HG02759 (cell line): ENCODE measurements at regions not wholly inside any gene's neighbourhood (a gene's known extent, or its start where the extent isn't known, plus 50 kb on each side); places are given as distances from the start of the nearest gene placed in this dataset.

Source experiments
- ATAC-seq: cut with Tn5 transposase; IDR thresholded peaks from one replicate; pipeline ENCODE4 v1.9.1; 2021; ENCODE audit warnings: mild to moderate bottlenecking, moderate library complexity; ENCODE audit not compliant: unreplicated experiment

DNA sequence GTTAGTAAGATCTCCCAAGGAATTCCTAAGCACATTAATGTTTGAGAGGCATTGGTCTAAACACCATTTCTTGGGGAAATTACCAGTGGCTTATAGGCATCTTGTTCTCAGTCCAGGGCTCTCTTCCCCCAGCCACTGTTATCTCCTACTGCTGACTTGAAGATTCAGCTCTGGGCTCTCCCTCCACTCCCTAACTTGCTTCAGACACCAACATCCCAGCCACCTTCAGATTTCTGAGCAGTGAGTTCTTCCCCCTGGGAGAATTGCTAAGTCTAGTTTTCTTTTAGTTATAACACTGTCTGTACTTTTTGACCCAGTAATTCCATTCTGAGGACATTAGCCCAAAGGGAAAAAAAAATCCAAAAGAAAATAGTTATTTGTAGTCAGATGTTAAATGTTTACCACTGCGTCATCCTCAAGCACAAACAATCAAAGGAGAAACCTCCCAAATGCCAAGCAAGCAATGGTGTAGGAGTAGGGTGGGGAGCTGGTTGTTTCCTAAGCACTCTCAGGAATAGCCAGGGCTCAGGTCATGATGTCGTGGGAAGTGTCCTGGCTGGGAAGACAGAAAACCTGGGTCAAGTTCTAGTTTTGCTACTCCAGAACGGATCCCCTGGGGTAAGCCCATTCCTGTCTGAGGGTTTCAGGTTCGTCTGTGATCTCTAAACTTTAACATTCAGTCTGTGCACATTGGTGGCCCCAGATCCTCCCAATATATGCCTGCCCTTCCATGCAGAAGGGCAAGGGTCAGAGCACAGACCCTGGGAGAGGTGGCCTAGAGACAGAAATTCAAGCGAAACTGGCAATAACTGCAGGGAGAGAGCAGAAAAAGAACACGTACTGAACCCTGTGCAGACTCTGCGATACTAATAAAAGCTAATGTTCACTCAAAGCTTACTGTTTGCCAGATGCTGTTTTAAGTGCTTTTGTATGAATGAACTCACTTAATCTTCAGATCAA, 191.1 kb upstream of the FGGY start:
- no peak for ATAC-seq

DNA sequence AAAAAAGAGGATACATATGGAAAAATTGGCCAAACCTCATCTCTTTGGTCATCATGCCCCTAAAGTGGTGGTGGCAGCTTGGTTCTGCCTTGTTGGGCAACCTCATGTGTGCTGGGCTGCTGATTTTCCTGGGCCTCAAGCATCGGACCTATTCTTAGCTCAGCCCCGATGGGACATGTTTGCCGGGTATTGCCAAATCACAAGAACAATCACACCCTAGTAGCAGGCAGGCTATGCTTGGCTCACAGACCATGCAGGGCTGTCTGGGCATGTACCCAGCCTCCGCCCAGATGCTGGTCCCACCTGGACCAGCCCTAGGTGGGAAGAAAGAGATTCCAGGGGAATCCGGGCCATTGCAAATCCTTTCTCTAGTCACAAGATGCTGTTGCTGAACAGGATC, 189.4 kb upstream of the FGGY start:
- no peak for ATAC-seq

DNA sequence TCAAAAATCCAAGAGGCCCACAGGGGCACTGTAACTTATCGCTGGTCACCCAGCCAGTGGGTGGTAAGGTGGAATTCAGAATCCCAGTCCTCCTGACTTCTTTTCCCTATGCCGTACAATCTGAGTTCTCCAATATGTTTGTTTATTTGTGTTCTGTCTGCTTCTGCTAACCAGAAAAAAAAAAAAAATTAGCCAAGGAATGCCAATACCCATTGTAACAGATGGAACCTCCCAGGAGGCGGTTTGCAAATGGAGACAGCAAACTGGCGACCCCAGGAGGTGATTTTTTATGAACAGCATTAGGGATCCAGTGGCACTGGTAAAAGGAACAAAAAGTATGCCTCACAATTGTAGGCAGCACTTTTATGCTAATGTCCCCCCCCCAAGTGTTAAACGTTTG, 189.0 kb upstream of the FGGY start:
- no peak for ATAC-seq

DNA sequence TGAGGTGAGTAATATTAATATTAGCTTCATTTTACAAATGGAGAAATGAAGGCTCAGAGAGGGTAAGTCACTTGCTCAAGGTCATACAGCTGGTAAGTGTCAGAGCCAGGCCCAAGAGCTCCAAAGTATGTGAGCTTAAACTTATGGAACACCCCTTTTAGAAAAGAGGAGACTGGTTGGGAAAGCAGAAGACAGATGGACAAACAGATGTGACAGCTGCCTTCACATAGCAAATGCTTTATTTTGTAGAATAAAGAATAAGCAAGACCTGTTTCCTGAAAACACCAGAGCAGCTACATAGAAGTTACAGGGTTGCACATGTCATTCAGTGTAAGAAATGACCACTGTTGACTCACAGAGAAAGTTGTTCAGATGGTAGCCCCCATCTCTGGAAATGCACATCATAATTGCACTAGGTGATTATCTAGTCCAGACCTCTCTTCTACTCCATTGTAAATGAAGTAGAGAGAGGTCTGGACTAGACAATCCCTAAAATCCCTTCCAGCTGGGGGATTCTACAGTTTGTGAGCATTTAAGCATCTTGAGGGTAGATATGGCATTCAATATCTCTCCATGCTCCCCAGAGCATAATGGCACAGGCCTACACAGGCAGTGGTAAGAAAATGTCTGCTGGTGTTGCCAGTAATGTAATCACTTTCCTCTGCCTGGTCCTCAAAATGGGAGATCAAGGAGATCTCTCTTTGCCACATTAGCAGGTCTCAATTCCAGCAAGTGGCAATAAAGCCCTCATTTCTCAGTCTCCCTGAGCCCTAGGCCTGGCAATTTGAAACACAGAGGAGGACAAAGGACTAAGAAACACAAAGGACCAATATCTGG, 188.2 kb upstream of the FGGY start:
- ATAC-seq: no peak

DNA sequence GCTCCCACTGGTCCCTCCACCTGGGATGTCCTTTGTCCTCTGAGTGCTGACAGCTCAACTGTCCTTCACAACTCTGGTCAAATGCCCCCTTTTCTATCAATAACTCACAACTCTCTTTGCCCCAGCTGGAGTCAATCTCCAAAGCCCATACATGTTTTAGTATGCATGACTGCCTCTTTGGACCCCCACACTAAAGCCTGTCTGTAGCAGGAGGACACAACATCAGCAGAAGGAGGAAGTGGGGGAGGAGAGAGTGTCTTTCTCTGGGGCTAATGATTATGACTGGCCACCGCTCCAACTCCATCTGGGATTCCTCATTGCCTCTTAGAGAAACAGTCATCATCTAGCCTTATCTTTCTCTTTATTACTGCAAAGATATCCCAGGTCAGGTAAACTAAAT, 186.6 kb upstream of the FGGY start:
- ATAC-seq: no peak

DNA sequence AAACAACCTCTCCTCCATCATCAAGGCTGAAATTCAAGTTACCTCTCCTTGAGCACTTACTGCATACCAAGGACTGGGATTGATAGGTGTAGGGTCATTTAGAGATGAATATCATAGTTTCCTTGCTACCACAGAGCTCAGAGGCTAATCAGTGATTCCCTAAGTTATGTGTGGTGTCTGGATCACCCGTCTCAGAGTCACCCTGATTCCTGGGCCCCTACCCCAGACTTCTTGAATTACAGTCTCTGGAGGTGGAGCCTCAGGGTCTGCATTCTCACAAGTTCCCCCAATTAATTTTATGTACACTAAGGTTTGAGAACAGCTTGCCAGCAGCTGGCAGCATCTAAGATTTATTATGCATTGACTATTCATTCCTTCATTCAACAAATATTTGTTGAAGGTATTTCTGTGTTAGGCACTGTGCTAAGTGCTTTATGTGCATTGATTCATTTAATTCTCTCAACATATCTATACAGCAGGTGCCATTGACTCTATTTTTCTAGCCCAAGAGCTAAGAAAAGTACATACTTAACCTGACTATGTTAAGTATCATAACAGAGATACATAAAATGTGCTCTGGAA, 182.9 kb upstream of the FGGY start:
- no peak for ATAC-seq

DNA sequence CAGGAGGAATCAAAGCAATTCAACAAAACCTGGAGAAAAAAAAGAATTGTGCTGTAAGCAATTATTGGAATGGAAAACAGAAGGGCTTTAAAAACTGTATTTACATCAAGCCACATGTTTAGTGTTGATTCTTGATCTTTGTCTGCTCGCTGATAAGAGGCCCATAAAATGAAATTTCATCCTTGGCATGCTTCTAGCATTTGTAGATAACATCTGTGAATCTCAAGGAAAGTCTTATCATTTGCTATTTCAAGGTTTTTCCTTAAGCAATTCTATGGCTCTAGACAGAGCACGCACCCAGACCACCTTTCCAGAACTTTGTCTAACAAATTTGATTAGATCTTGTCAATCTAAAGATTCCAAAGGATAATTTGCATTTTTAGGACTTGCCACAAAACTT, 181.0 kb upstream of the FGGY start:
- ATAC-seq: no peak

DNA sequence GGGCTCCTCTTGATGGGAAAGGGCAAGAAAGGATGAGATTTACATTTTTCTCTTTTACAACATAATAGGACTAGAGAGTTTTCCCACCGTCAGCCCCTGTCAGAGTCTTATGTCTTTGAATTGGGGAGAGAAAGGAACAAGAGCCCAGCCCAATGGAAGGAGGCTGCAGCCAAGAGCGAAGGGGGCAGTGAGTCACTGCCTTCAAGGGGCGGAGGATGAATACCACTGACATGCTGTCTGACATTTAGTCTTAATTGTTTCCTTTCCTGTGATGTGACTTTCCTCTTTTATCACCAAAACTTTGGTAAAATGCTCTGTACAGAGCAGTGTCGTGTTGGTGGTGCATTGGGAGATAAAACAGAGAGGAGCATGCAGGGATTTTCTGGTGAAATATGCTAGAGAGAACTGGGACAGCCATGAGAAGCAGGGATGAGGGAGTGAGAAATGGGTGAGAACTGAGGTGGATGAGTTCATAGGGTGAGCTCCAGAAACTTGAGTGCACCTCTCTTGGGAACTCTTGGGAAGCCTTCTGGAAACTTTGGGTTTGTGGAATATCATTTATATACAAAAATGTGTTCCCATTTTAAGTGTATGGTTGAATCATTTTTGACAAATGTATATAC, 179.9 kb upstream of the FGGY start:
- no peak for ATAC-seq

DNA sequence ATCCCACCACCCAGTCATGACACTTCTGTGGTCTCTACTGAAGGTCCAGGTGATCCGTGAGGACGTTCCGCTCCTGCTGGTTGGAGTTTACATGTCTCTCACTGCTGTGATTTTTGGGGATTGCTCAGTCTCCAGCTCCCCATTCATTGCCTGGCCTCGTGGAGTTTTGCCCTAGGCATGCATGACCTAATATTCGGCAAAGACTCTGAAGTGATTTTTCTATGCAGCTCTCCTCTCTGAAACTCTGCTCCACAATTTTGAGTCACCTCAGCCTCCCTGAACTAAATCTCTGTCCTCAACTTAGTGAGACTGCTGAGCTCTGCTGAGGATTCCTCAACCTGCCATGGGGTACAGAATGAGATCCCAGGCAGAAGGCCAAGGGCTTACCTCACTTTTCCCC, 174.4 kb upstream of the FGGY start:
- no peak for ATAC-seq

DNA sequence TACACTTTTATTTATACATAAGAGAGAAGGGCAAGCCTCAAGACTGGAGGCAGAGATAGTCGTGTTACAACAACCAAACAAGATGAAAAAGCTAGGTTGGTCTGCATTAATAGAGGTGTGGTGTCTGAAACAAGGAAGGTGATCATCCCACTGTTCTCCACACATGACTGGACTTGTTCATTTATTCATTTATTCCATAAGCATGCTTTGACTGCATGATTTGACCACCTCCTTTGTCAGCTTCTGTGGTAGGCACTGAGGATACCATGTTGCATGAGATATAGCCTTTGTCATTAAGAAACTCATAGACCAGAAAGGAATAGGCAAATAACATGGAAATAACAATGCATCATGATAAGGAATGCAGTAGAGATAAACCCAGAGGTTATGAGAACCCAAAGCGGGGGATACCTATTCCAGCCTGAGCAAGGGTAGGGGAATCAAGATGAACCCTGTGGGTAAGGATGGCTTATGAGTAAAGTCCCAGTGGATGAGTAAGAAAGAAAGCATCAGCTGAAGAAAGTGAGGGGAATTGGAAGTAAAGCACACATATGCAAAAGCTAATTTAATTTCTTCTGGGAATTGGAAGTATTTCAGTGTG, 173.7 kb upstream of the FGGY start:
- ATAC-seq: no peak

DNA sequence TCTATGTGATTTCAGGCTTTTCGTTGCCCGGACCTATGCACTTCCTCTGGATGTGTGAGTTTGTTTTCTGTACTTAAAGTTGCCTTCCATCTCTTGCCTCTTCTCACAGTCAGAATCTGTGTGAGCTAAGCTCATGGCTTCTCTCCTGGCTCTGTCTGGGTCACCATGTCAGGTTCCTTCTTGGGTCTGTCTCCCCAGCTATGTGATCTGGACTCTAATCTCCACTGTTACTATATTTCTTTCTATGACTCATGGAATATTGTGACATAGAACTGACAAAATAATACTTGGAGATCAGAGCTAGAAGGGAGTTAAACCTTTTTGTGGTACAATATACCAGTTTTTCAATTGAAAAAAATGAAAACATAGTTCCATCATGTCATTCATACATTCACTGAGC, 172.7 kb upstream of the FGGY start:
- no peak for ATAC-seq

DNA sequence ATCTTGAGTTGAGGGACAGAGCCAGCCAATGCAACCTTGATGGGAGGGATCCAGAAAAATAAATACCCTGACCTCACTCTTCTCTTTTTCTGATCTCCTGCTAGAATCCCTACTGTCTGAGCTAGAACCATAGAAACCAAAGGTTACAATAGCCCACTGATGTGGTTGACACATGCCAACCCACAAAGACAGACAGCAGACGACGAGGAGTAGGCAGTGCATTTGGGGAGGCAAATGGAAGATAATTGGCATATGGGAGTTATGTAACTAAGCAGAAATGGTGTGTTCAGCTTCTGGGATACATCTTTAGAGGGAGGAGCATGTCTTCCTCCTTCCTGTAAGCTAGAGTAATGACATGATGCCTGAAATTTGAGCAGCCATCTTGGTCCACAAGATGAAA, 171.7 kb upstream of the FGGY start:
- ATAC-seq: no peak

DNA sequence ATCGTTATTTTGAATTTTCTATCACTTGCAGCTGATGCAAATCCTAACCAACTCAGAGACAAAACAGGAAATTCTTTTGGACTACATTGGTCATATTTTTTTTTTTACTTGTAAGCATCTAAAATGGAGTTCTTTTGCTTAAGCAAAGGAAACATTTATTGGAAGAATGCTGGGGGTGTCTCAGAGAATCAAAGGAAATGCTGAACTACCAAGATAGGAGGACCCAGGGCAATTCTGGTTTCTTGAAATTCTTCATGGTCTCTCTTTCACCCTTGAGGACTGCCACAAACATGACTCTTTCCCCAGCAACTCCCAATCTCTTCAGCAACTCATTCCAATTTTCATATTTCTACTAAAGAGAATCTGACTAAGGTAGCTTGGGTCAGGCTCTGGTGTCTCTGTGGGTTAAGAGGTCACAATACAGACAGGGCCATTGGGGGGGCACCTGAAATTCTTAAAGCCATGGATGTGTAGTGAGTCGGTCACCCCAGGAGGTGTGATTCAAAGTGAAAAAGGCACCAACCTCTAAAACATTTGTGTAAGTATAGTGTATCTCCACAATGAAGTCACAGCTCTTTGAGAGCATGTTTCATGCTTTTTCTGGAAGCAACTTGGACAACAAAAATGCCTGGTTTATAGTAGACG, 171.1 kb upstream of the FGGY start:
- ATAC-seq: no peak

DNA sequence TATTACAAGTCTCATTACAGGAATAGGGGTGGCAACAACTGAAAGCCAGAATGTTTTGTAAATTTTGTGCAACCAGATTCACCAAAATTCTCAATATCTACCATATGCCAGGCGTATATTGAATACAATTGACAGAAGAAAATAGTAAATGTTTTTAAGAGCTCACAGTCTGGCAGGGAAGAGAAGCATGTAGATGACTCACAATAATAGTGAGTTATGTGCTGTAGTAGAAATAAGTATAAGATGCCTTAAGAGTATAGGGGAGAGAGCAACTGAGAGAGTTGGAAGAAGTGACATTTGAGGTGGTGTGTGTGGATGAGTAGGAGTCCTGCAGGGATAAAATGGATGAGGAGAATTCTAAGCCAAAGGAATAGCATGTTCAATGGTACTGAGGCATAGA, 170.5 kb upstream of the FGGY start:
- no peak for ATAC-seq

DNA sequence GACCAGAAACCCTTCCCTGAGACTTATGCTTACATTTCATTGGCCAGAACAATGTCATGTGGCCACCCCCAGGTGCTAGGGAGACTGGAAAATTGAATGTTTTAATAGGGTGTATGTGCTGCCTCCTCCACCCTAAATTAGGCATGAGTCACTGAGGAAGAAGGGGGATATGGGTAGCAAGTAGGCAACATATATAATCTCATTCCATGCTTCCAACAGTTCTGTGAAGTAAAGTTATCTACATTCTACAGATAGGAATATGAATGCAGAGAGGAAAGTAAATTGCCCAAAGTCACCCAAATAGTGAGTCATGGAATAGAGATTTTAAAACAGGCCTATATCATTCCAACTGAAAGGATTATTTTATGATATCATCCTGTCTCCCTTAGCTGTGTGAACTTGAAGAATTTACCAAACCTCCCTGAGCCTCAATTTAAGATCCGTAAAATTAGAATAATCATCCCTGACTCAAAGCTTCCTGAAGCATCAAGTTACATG, 168.6 kb upstream of the FGGY start:
- no peak for ATAC-seq

DNA sequence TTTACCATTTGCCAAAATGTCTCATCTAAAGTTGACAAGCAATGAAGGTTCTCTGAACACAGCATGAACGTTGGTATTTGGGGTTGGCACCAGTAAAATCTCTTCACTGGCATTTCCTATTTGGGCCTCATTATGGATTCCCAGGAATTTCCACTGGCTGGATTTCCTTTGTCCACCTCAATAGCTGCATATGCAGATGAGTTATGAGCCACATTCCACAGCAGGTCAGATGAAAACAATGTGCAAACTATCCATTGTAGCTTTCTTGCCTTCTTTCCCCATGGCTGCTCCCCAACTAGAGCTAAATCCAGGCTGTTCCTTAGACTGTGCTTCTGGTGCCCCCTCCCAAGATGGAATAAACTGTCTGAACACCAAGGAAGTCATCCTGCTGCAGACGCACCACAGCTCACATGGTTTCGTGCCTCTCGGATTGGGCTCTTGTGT, 168.1 kb upstream of the FGGY start:
- no peak for ATAC-seq

DNA sequence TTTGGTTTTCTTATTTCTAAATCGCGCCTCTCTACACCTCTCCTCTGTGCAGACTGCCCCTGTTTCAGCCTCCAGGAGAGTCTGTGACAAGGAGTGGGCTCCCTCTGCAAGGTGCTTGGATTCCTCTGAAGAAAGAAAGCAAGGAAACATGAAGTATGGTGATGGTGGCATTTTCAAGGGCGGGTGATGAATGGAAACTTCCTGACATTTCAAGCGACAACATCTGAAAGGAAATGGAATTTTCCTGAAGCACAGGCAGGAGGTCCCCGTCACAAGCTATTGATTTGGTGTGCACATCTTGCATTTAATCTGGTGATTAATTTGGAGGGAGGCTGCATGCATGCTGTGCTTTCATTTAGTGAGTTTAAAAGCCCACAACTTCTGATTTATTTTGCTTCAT, 164.6 kb upstream of the FGGY start:
- no peak for ATAC-seq

DNA sequence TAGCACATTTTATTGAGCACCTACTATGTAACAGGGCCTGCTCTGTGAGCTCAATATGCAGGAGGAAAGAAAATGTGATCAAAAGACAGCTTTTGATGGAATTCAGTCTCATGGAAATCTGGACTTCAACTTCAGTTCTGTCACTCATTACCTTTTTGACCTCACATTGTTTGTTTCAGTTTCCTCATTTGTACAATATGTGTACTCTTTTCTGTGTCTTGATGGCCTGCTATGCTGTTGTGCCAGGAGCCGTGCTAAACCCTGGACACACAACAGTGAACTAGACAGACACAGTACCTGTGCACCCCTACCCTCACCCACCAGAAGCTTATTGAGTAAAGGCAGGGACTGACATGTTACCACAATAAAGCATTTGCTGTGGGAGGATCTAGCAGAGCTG, 162.9 kb upstream of the FGGY start:
- ATAC-seq: no peak

DNA sequence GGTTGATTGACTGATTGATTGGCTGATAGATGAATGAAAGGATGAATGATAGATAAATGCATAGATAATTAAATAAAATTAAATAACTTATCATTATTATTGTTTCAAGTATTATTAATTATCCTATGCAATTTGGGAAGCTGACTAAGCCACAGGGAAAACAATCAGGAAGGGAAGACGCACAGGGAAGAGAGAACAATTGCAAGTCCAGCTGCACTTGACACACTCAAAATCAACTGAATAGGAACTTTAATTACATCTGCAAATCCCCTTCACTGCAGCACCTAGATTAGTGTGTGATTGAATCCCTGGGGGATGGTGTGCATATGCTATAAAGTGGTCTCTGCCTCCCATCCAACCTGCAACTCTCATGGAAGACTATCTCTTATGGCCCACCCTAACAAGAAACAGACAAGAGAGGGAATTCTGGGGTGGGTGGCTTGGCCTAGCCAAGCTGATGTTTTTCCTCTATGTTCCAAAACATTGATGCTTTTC, 161.1 kb upstream of the FGGY start:
- ATAC-seq: no peak
